Vagina (tissue), 2 donors: ENCODE measurements at regions not wholly inside any gene's neighbourhood (a gene's known extent, or its start where the extent isn't known, plus 50 kb on each side); places are given as distances from the start of the nearest gene placed in this dataset.

Source experiments
- DNase-seq, 2 donors: peaks; one replicate each; pipeline ENCODE4 v3.0.0-alpha.2; 2017; ENCODE audit errors: extremely low spot score in 2 of 2
- H3K27ac ChIP-seq: fragments of 200-600 bp; sonication (generic); one replicate; pipeline ENCODE4 v1.5.1; 2019
- H3K27me3 ChIP-seq: fragments of 200-600 bp; sonication (generic); one replicate; pipeline ENCODE4 v1.5.1; 2019
- H3K36me3 ChIP-seq, 2 donors: fragments of 200-600 bp; sonication (generic); one replicate each; pipeline ENCODE4 v1.5.1; 2017 to 2019
- H3K4me1 ChIP-seq: fragments of 200-600 bp; sonication (generic); one replicate; pipeline ENCODE4 v1.5.1; 2019
- H3K4me3 ChIP-seq, 2 donors: fragments of 200-600 bp; sonication (generic); 1 replicate in 1 of 2; 2 replicates in 1 of 2; pipeline ENCODE4 v1.5.1; 2016 to 2019
- H3K9me3 ChIP-seq: fragments of 200-600 bp; sonication (generic); one replicate; pipeline ENCODE4 v1.5.1; 2019
- POLR2A ChIP-seq, 2 donors: fragments of 450-650 bp; IDR thresholded peaks; one replicate each; pipeline ENCODE4 v1.6.1; 2017; ENCODE audit warnings: antibody characterized with exemption in 2 of 2, mild to moderate bottlenecking in 2 of 2, moderate library complexity in 2 of 2
- POLR2AphosphoS5 ChIP-seq, 2 donors: sonication (generic); formaldehyde crosslinking; IDR thresholded peaks; one replicate each; pipeline ENCODE4 v1.9.0; 2017; ENCODE audit warnings: antibody characterized with exemption in 2 of 2, mild to moderate bottlenecking in 2 of 2, low read depth in 1 of 2; ENCODE audit not compliant: insufficient read depth in 1 of 2
- intact Hi-C: fragments of 100-400 bp; cut with DNase I; formaldehyde crosslinking; loops from one replicate; pipeline ENCODE4 v1.15.1; 2023
- TF ChIP-seq, protein P1 (sequence below), 3 experiments: fragments of 450-650 bp in 2 of 3; fragments of 200-600 bp in 1 of 3; sonication (generic) in 1 of 3; IDR thresholded peaks; one replicate each; pipeline ENCODE4 v1.5.1; 2017 to 2019; ENCODE audit warnings: antibody characterized with exemption in 3 of 3, mild to moderate bottlenecking in 2 of 3, moderate library complexity in 2 of 3

GRCh38 chr9:118583414-118583813, 785.8 kb downstream of the BRINP1 start:
- DNase-seq: no peak
- no peak for TF ChIP-seq POLR2AphosphoS5 (IDR thresholded peaks at IDR 0.05; ENCODE audit: insufficient read depth in 1 of 2, low read depth in 1 of 2)
- no peak for TF ChIP-seq POLR2A (IDR thresholded peaks at IDR 0.05)
- TF ChIP-seq, protein P1, sequence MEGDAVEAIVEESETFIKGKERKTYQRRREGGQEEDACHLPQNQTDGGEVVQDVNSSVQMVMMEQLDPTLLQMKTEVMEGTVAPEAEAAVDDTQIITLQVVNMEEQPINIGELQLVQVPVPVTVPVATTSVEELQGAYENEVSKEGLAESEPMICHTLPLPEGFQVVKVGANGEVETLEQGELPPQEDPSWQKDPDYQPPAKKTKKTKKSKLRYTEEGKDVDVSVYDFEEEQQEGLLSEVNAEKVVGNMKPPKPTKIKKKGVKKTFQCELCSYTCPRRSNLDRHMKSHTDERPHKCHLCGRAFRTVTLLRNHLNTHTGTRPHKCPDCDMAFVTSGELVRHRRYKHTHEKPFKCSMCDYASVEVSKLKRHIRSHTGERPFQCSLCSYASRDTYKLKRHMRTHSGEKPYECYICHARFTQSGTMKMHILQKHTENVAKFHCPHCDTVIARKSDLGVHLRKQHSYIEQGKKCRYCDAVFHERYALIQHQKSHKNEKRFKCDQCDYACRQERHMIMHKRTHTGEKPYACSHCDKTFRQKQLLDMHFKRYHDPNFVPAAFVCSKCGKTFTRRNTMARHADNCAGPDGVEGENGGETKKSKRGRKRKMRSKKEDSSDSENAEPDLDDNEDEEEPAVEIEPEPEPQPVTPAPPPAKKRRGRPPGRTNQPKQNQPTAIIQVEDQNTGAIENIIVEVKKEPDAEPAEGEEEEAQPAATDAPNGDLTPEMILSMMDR (IDR thresholded peaks at IDR 0.05): no peak
- no peaks in the 10 kb centered on the region for H3K9me3 ChIP-seq
- no peaks in the 10 kb centered on the region for H3K27me3 ChIP-seq
- no peaks in the 10 kb centered on the region for H3K36me3 ChIP-seq
- intact Hi-C loops: loop anchor here (5.0 kb wide), 1 partner anchor 869 kb away; no protein-coding TSS in a partner anchor
- no peaks in the 10 kb centered on the region for H3K4me1 ChIP-seq
- no peak overlapping the region for H3K27ac ChIP-seq
- no peak overlapping the region for H3K4me3 ChIP-seq

GRCh38 chr9:118586978-118587377, 782.3 kb downstream of the BRINP1 start:
- no peak overlapping the region for H3K4me3 ChIP-seq
- intact Hi-C loops: no loop called here
- H3K9me3 ChIP-seq: no peaks in the 10 kb centered on the region
- no peaks in the 10 kb centered on the region for H3K4me1 ChIP-seq
- TF ChIP-seq, protein P1 (IDR thresholded peaks at IDR 0.05): no peak
- TF ChIP-seq POLR2AphosphoS5 (IDR thresholded peaks at IDR 0.05; ENCODE audit: insufficient read depth in 1 of 2, low read depth in 1 of 2) (no peak), POLR2A (IDR thresholded peaks at IDR 0.05) (no peak)
- DNase-seq: no peak
- no peak overlapping the region for H3K27ac ChIP-seq
- H3K36me3 ChIP-seq: no peaks in the 10 kb centered on the region
- H3K27me3 ChIP-seq: no peaks in the 10 kb centered on the region

- intact Hi-C loops: no loop called here
- H3K4me1 ChIP-seq: no peaks in the 10 kb centered on the region
- H3K4me3 ChIP-seq: no peak overlapping the region
- H3K27ac ChIP-seq: no peak overlapping the region
- no peak for DNase-seq
- no peaks in the 10 kb centered on the region for H3K27me3 ChIP-seq
- H3K9me3 ChIP-seq: no peaks in the 10 kb centered on the region
- no peaks in the 10 kb centered on the region for H3K36me3 ChIP-seq
- no peak for TF ChIP-seq POLR2A (IDR thresholded peaks at IDR 0.05)
- TF ChIP-seq, protein P1 (IDR thresholded peaks at IDR 0.05): no peak
- no peak for TF ChIP-seq POLR2AphosphoS5 (IDR thresholded peaks at IDR 0.05; ENCODE audit: insufficient read depth in 1 of 2, low read depth in 1 of 2)
Observed at GRCh38 chr9:118594428-118594827, 774.8 kb downstream of the BRINP1 start.

DNA sequence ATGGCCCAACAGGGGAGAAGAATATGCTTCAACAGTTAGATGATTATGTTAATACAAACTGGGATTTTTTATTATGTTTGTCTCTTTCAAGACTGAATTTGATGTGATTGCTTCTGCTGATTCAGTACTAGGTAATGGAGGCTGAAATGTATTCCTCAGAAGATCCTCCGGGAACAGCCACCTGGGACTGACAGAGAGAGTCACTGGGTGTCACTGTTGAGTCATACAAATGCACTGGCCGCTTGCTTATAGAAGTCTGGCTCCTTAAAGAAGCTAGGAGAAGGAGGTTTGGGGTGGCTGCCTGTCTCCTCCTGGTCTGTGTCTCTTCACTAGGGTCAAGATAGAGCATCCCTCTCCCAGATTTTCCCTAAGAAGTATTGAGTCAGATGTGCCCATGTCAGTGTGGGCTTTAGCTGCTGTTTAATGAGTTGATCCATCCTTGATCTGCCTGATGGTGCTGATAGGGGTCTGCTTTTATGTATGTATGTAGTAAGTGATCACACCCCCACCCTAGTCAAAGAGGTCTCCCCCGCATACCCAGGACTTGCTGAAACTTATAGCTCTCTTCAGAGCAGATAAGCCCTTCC, 773.4 kb downstream of the BRINP1 start:
- TF ChIP-seq POLR2A (IDR thresholded peaks at IDR 0.05) (no peak), POLR2AphosphoS5 (IDR thresholded peaks at IDR 0.05; ENCODE audit: insufficient read depth in 1 of 2, low read depth in 1 of 2) (no peak)
- TF ChIP-seq, protein P1 (IDR thresholded peaks at IDR 0.05): no peak
- Histone ChIP-seq H3K4me3 (no peak overlapping the region), H3K4me1 (no peaks in the 10 kb centered on the region), H3K27ac (no peak overlapping the region), H3K27me3 (no peaks in the 10 kb centered on the region), H3K9me3 (no peaks in the 10 kb centered on the region), H3K36me3 (no peaks in the 10 kb centered on the region)
- no peak for DNase-seq
- intact Hi-C loops: no loop called here

DNA sequence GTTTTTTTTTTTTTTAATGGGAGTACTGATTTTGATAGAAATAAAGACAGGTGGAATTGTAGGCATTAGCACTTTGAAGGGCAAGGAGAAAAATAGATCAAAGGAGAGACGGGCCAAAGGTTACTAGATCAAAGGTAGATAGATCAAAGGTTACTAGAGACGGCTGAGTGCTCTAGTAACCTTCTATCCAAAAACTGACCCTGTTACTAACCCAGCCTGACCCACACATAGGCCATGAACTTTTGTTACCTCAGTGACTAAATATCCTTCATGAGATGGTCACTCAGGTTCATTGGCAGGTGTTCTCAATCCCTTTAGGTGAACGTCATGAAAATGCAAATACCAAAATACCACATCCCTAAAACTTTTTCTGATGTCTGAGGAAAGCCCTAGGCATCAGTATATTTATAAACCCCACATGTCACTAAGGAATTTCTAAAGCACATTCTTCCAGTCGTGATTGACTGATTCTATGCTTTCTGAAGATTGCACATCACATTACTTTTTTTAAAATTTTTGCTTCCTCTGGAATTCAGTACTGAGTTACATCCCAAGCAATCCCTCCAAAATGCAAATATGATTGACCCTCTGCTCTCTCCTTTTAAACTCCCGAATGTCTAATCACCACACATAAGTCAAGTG, 772.7 kb downstream of the BRINP1 start:
- no peaks in the 10 kb centered on the region for H3K36me3 ChIP-seq
- no peaks in the 10 kb centered on the region for H3K9me3 ChIP-seq
- no peaks in the 10 kb centered on the region for H3K4me1 ChIP-seq
- no peak overlapping the region for H3K4me3 ChIP-seq
- intact Hi-C loops: no loop called here
- DNase-seq: no peak
- no peaks in the 10 kb centered on the region for H3K27me3 ChIP-seq
- TF ChIP-seq POLR2A (IDR thresholded peaks at IDR 0.05) (no peak), POLR2AphosphoS5 (IDR thresholded peaks at IDR 0.05; ENCODE audit: insufficient read depth in 1 of 2, low read depth in 1 of 2) (no peak)
- TF ChIP-seq, protein P1 (IDR thresholded peaks at IDR 0.05): no peak
- no peak overlapping the region for H3K27ac ChIP-seq
